CMK (cell line): ENCODE measurements at regions not wholly inside any gene's neighbourhood (a gene's known extent, or its start where the extent isn't known, plus 50 kb on each side); places are given as distances from the start of the nearest gene placed in this dataset.
"Not testable (repeated sequence)": the region's sequence is repeated elsewhere in the genome, so short reads cannot be mapped to it uniquely, and the experiment has no call there.

ENCODE experiments used
- DNase-seq: peaks from one replicate; pipeline ENCODE4 v3.0.0-alpha.2; 2010; ENCODE audit warnings: low read depth

- DNase-seq, result no peak
These were observed 70.9 kb upstream of the CHST15 start for GRCh38 chr10:124164264-124164663.

- no peak for DNase-seq
These were observed 69.5 kb upstream of the CHST15 start for GRCh38 chr10:124162774-124163354.

GRCh38 chr10:124162136-124162535 is 68.7 kb upstream of the CHST15 start:
- no peak for DNase-seq

- DNase-seq, result no peak
These were observed 68.2 kb upstream of the CHST15 start for GRCh38 chr10:124161601-124162000.

GRCh38 chr10:124160943-124161582 is 67.7 kb upstream of the CHST15 start:
- no peak for DNase-seq

- no peak for DNase-seq
These were observed 66.8 kb upstream of the CHST15 start for GRCh38 chr10:124160176-124160575.

- DNase-seq, result no peak
These were observed 65.8 kb upstream of the CHST15 start for GRCh38 chr10:124159153-124159552.

GRCh38 chr10:124158592-124158991 is 65.2 kb upstream of the CHST15 start:
- no peak for DNase-seq

GRCh38 chr10:124157271-124157681 is 63.9 kb upstream of the CHST15 start:
- DNase-seq, result no peak

GRCh38 chr10:124156524-124157260 is 63.3 kb upstream of the CHST15 start:
- DNase-seq, result no peak

GRCh38 chr10:124155781-124156435 is 62.5 kb upstream of the CHST15 start:
- DNase-seq, result no peak

GRCh38 chr10:124153023-124153826 is 59.8 kb upstream of the CHST15 start:
- DNase-seq, result no peak

GRCh38 chr10:124152139-124153022 is 59.0 kb upstream of the CHST15 start:
- no peak for DNase-seq

- DNase-seq, result no peak
These were observed 58.2 kb upstream of the CHST15 start for GRCh38 chr10:124151466-124152095.

GRCh38 chr10:124150807-124151417 is 57.5 kb upstream of the CHST15 start:
- DNase-seq, result no peak

- DNase-seq, result no peak
These were observed 56.9 kb upstream of the CHST15 start for GRCh38 chr10:124150189-124150806.

- DNase-seq, result no peak
These were observed 56.0 kb upstream of the CHST15 start for GRCh38 chr10:124149189-124150042.

GRCh38 chr10:124148509-124149188 is 55.3 kb upstream of the CHST15 start:
- not testable (repeated sequence) for DNase-seq
